MM.1S (cell line): ENCODE measurements at regions not wholly inside any gene's neighbourhood (a gene's known extent, or its start where the extent isn't known, plus 50 kb on each side); places are given as distances from the start of the nearest gene placed in this dataset.

Source experiments
- EZH2 ChIP-seq: fragments of 300-600 bp; sonication (generic); optimal IDR thresholded peaks from 2 replicates; pipeline ENCODE3; 2017; ENCODE audit warnings: low read depth, mild to moderate bottlenecking, antibody characterized with exemption, low read length, mixed read lengths
- TF ChIP-seq, protein P1 (sequence below): fragments of 300-600 bp; sonication (generic); IDR thresholded peaks from 2 replicates; pipeline ENCODE4 v1.5.1; 2016; ENCODE audit warnings: antibody characterized with exemption, low read length, mixed read lengths

DNA sequence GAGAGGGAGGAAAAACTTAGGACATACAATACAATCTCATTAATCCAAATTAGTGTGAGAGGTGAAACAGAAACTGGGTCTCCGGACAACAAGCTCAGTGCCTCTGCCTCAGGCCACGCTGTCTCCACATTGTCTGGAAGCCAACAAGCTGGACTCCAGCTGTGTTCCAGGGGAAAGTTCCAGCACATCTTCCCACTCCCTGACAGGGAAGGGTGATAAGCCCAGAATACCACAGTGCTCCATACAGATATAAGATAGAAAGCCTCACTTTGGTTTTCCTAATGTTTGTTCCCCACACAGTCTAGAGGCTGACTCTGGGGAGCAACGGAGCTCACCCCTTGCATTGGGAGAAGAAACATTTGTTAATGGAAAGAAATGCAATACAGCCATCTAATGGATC lies 117.1 kb upstream of the SPTLC3 start:
- TF ChIP-seq, protein P1, sequence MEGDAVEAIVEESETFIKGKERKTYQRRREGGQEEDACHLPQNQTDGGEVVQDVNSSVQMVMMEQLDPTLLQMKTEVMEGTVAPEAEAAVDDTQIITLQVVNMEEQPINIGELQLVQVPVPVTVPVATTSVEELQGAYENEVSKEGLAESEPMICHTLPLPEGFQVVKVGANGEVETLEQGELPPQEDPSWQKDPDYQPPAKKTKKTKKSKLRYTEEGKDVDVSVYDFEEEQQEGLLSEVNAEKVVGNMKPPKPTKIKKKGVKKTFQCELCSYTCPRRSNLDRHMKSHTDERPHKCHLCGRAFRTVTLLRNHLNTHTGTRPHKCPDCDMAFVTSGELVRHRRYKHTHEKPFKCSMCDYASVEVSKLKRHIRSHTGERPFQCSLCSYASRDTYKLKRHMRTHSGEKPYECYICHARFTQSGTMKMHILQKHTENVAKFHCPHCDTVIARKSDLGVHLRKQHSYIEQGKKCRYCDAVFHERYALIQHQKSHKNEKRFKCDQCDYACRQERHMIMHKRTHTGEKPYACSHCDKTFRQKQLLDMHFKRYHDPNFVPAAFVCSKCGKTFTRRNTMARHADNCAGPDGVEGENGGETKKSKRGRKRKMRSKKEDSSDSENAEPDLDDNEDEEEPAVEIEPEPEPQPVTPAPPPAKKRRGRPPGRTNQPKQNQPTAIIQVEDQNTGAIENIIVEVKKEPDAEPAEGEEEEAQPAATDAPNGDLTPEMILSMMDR: no peak
- no peak for TF ChIP-seq EZH2
